SK-N-SH (cell line): ENCODE measurements at regions not wholly inside any gene's neighbourhood (a gene's known extent, or its start where the extent isn't known, plus 50 kb on each side); places are given as distances from the start of the nearest gene placed in this dataset.

Experiments
- ELF1 ChIP-seq: IDR thresholded peaks from 2 replicates; pipeline ENCODE4 v1.4.0; 2012
- EP300 ChIP-seq, 2 experiments: IDR thresholded peaks; 2 replicates each; pipeline versions ENCODE4 v1.4.0 to v1.6.1; 2012; ENCODE audit warnings: borderline replicate concordance in 1 of 2, low read depth in 1 of 2, low read length in 1 of 2
- EZH2phosphoT487 ChIP-seq: fragments of 200-600 bp; sonication (generic); IDR thresholded peaks from 2 replicates; pipeline ENCODE4 v1.6.1; 2017; ENCODE audit warnings: low read depth, mixed run types, mild to moderate bottlenecking, antibody characterized with exemption, moderate library complexity, borderline replicate concordance
- FOSL2 ChIP-seq: IDR thresholded peaks from 2 replicates; pipeline ENCODE4 v1.4.0; 2012; ENCODE audit warnings: low read depth, mild to moderate bottlenecking, moderate library complexity, borderline replicate concordance
- FOXM1 ChIP-seq: IDR thresholded peaks from 2 replicates; pipeline ENCODE4 v1.4.0; 2012; ENCODE audit warnings: low read depth, mild to moderate bottlenecking
- GABPA ChIP-seq: IDR thresholded peaks from 2 replicates; pipeline ENCODE4 v1.4.0; 2012; ENCODE audit warnings: low read depth, mild to moderate bottlenecking
- GATA2 ChIP-seq: sonication (generic); formaldehyde crosslinking; IDR thresholded peaks from 2 replicates; pipeline ENCODE4 v1.5.0; 2020; ENCODE audit warnings: mild to moderate bottlenecking, missing genetic modification reagents
- MEF2A ChIP-seq: IDR thresholded peaks from 2 replicates; pipeline ENCODE4 v1.4.0; 2012; ENCODE audit warnings: low read depth, borderline replicate concordance
- MXI1 ChIP-seq: IDR thresholded peaks from 2 replicates; pipeline ENCODE4 v1.6.1; 2012; ENCODE audit warnings: mild to moderate bottlenecking, low read depth, low read length, improper control_type of control experiment
- NFIC ChIP-seq: IDR thresholded peaks from 2 replicates; pipeline ENCODE4 v1.4.0; 2012; ENCODE audit warnings: borderline replicate concordance
- NRF1 ChIP-seq: IDR thresholded peaks from 2 replicates; pipeline ENCODE4 v1.6.1; 2012; ENCODE audit warnings: low read depth, mild to moderate bottlenecking, low read length
- RFX5 ChIP-seq: IDR thresholded peaks from 2 replicates; pipeline ENCODE4 v1.6.1; 2012; ENCODE audit warnings: mild to moderate bottlenecking, improper control_type of control experiment, low read length
- SIN3A ChIP-seq: IDR thresholded peaks from 2 replicates; pipeline ENCODE4 v1.6.1; 2012; ENCODE audit warnings: low read depth, mild to moderate bottlenecking, low read length, moderate library complexity, borderline replicate concordance
- TAF1 ChIP-seq: IDR thresholded peaks from 2 replicates; pipeline ENCODE4 v1.6.1; 2012; ENCODE audit warnings: low read depth, mild to moderate bottlenecking, low read length, moderate library complexity, borderline replicate concordance
- TCF12 ChIP-seq: IDR thresholded peaks from 2 replicates; pipeline ENCODE4 v1.4.0; 2012
- TEAD4 ChIP-seq: IDR thresholded peaks from 2 replicates; pipeline ENCODE4 v1.4.0; 2012; ENCODE audit warnings: mild to moderate bottlenecking, borderline replicate concordance; ENCODE audit not compliant: insufficient read depth
- YY1 ChIP-seq: IDR thresholded peaks from 2 replicates; pipeline ENCODE4 v1.4.0; 2012; ENCODE audit warnings: low read depth, mild to moderate bottlenecking
- TF ChIP-seq, protein P1 (sequence below): IDR thresholded peaks from 2 replicates; pipeline ENCODE4 v1.4.0; 2012; ENCODE audit warnings: low read depth, borderline replicate concordance
- TF ChIP-seq, protein P2 (sequence below): IDR thresholded peaks from 2 replicates; pipeline ENCODE4; 2012
- TF ChIP-seq, protein P3 (sequence below): fragments of 200-600 bp; sonication (generic); IDR thresholded peaks from 2 replicates; pipeline ENCODE4 v1.6.1; 2017; ENCODE audit warnings: antibody characterized with exemption, mild to moderate bottlenecking, moderate library complexity
- TF ChIP-seq, protein P4 (sequence below): fragments of 150-350 bp; IDR thresholded peaks from 2 replicates; pipeline ENCODE4 v1.6.1; 2016; ENCODE audit warnings: mild to moderate bottlenecking, low read depth, low read length
- TF ChIP-seq, protein P5 (sequence below): fragments of 150-350 bp; IDR thresholded peaks from 2 replicates; pipeline ENCODE4 v1.6.1; 2017; ENCODE audit warnings: antibody characterized with exemption, low read length, low read depth, borderline replicate concordance

DNA sequence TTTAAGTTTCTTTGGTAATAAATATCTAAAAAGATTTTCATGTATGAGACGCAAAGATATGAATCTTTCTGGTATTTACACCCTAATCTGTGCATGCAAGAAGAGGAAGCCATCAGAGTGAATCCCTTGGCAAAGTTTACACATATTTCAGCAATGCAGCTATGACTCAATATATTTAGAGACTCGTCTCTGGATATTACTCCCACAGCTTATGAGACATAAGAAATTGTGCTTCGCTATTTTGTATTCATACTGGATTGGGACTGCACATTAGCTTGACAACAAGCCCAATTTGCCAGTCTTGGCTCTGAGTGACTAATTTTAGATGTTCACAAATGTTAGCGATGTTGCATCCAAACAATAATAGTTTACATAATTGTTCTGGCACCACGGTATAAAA lies 532.0 kb downstream of the CDH11 start (continued):
- TF ChIP-seq, protein P1, sequence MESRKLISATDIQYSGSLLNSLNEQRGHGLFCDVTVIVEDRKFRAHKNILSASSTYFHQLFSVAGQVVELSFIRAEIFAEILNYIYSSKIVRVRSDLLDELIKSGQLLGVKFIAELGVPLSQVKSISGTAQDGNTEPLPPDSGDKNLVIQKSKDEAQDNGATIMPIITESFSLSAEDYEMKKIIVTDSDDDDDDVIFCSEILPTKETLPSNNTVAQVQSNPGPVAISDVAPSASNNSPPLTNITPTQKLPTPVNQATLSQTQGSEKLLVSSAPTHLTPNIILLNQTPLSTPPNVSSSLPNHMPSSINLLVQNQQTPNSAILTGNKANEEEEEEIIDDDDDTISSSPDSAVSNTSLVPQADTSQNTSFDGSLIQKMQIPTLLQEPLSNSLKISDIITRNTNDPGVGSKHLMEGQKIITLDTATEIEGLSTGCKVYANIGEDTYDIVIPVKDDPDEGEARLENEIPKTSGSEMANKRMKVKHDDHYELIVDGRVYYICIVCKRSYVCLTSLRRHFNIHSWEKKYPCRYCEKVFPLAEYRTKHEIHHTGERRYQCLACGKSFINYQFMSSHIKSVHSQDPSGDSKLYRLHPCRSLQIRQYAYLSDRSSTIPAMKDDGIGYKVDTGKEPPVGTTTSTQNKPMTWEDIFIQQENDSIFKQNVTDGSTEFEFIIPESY = no peak
- TF ChIP-seq, protein P2, sequence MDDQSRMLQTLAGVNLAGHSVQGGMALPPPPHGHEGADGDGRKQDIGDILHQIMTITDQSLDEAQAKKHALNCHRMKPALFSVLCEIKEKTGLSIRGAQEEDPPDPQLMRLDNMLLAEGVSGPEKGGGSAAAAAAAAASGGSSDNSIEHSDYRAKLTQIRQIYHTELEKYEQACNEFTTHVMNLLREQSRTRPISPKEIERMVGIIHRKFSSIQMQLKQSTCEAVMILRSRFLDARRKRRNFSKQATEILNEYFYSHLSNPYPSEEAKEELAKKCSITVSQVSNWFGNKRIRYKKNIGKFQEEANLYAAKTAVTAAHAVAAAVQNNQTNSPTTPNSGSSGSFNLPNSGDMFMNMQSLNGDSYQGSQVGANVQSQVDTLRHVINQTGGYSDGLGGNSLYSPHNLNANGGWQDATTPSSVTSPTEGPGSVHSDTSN = peak; percentile 10; the same call in 1 of the 2 replicates
- TF ChIP-seq MEF2A (no peak), FOXM1 (no peak), GATA2 (no peak), EP300 (IDR thresholded peaks at IDR 0.05; ENCODE audit: borderline replicate concordance in 1 of 2, low read depth in 1 of 2, low read length in 1 of 2) (no peak), TAF1 (no peak), NFIC (no peak), SIN3A (no peak), YY1 (no peak), ELF1 (no peak), FOSL2 (peak; percentile 62; the same call in 1 of the 2 replicates), MXI1 (no peak), GABPA (no peak), TEAD4 (0 out of 2 replicates have a peak, but pooled peaks have one; percentile 37), TCF12 (peak; percentile 55), RFX5 (no peak), NRF1 (no peak), EZH2phosphoT487 (no peak)
- TF ChIP-seq, protein P3, sequence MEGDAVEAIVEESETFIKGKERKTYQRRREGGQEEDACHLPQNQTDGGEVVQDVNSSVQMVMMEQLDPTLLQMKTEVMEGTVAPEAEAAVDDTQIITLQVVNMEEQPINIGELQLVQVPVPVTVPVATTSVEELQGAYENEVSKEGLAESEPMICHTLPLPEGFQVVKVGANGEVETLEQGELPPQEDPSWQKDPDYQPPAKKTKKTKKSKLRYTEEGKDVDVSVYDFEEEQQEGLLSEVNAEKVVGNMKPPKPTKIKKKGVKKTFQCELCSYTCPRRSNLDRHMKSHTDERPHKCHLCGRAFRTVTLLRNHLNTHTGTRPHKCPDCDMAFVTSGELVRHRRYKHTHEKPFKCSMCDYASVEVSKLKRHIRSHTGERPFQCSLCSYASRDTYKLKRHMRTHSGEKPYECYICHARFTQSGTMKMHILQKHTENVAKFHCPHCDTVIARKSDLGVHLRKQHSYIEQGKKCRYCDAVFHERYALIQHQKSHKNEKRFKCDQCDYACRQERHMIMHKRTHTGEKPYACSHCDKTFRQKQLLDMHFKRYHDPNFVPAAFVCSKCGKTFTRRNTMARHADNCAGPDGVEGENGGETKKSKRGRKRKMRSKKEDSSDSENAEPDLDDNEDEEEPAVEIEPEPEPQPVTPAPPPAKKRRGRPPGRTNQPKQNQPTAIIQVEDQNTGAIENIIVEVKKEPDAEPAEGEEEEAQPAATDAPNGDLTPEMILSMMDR = no peak
- TF ChIP-seq, protein P4, sequence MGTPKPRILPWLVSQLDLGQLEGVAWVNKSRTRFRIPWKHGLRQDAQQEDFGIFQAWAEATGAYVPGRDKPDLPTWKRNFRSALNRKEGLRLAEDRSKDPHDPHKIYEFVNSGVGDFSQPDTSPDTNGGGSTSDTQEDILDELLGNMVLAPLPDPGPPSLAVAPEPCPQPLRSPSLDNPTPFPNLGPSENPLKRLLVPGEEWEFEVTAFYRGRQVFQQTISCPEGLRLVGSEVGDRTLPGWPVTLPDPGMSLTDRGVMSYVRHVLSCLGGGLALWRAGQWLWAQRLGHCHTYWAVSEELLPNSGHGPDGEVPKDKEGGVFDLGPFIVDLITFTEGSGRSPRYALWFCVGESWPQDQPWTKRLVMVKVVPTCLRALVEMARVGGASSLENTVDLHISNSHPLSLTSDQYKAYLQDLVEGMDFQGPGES = no peak
- TF ChIP-seq, protein P5, sequence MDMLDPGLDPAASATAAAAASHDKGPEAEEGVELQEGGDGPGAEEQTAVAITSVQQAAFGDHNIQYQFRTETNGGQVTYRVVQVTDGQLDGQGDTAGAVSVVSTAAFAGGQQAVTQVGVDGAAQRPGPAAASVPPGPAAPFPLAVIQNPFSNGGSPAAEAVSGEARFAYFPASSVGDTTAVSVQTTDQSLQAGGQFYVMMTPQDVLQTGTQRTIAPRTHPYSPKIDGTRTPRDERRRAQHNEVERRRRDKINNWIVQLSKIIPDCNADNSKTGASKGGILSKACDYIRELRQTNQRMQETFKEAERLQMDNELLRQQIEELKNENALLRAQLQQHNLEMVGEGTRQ = no peak
